ENCODE measurements at regions not wholly inside any gene's neighbourhood (a gene's known extent, or its start where the extent isn't known, plus 50 kb on each side); places are given as distances from the start of the nearest gene placed in this dataset.

GRCh38 chr13:20331419-20331818 lies 99.3 kb upstream of the GJB6 start:
- WGBS (ENCODE audit: extremely low coverage, insufficient read length, low lambda C conversion rate): no CpG with 5 or more reads among the region's 2 CpGs
- Histone ChIP-seq H2BK15ac (ENCODE audit: low read depth, low read length) (no peak overlapping the region), H3K56ac (ENCODE audit: insufficient read length, low read depth, low read length) (no peak overlapping the region), H4K91ac (ENCODE audit: insufficient read length, low read depth, low read length) (no peak overlapping the region), H2AK5ac (ENCODE audit: insufficient read length, low read length) (no peak overlapping the region), H3K18ac (ENCODE audit: insufficient read length, low read depth, low read length) (no peak overlapping the region), H2BK12ac (ENCODE audit: insufficient read length, low read depth, low read length) (no peak overlapping the region), H3K4me1 (ENCODE audit: insufficient read depth, low read length) (peaks cover 3% of the 10 kb centered on the region; the same call in 1 of the 2 replicates), H2BK20ac (ENCODE audit: low read depth, low read length, poor library complexity, severe bottlenecking) (no peak overlapping the region), H3K4me2 (ENCODE audit: insufficient read depth, insufficient read length, low read length) (no peak overlapping the region), H3K27ac (ENCODE audit: insufficient read length, low read depth, low read length) (no peak overlapping the region), H3K23me2 (ENCODE audit: insufficient read length, low read depth, low read length, poor library complexity, severe bottlenecking) (no peaks in the 10 kb centered on the region), H2AFZ (ENCODE audit: low read length) (no peak overlapping the region), H3K9ac (ENCODE audit: extremely low read depth, insufficient read length, low read length) (no peak overlapping the region), H3K4ac (ENCODE audit: low read depth, low read length) (no peak overlapping the region), H4K8ac (replicated peaks; ENCODE audit: insufficient read length, low read depth, low read length) (no peak overlapping the region), H4K20me1 (ENCODE audit: control insufficient read depth, insufficient read depth, insufficient read length) (no peaks in the 10 kb centered on the region), H3K23ac (ENCODE audit: insufficient read length, low read depth, low read length) (no peak overlapping the region), H3K9me3 (ENCODE audit: control insufficient read depth, low read depth, low read length) (no peaks in the 10 kb centered on the region), H3T11ph (ENCODE audit: low read length) (no peak overlapping the region), H3K14ac (ENCODE audit: insufficient read depth, low read length) (no peak overlapping the region), H2BK5ac (ENCODE audit: insufficient read length, low read length) (no peak overlapping the region), H4K5ac (ENCODE audit: insufficient read length, low read depth, low read length) (no peak overlapping the region), H3K27me3 (ENCODE audit: insufficient read depth, low read length) (no peaks in the 10 kb centered on the region), H2BK120ac (ENCODE audit: low read depth, low read length, poor library complexity, severe bottlenecking) (no peak overlapping the region), H3K79me2 (ENCODE audit: insufficient read depth, low read length) (no peaks in the 10 kb centered on the region), H3K79me1 (ENCODE audit: insufficient read depth, low read depth, low read length, poor library complexity, severe bottlenecking) (no peaks in the 10 kb centered on the region)
- Mint-ChIP-seq H3K9me3 (peaks cover 0 to 4% of the 10 kb centered on the region in 2 experiments; a peak in 1 of 5 replicates), H3K4me1 (peaks cover 21 to 27% of the 10 kb centered on the region in 2 experiments), H3K36me3 (ENCODE audit: insufficient read depth in 1 of 3, low read depth in 3 of 3) (peaks cover 0 to 2% (median 0%) of the 10 kb centered on the region in 3 experiments; a peak in 1 of 7 replicates), H3K4me3 (no peak overlapping the region), H3K27ac (no peak overlapping the region), H3K27me3 (ENCODE audit: low read depth) (peaks cover 10% of the 10 kb centered on the region)
- peak; percentile 40; the same call in 2 of the 3 replicates for TF ChIP-seq CTCF (conservative IDR thresholded peaks at IDR 0.05)
- no peak for DNase-seq
